H1 (cell line): ENCODE measurements at regions not wholly inside any gene's neighbourhood (a gene's known extent, or its start where the extent isn't known, plus 50 kb on each side); places are given as distances from the start of the nearest gene placed in this dataset.
"Not testable (repeated sequence)": the region's sequence is repeated elsewhere in the genome, so short reads cannot be mapped to it uniquely, and the experiment has no call there.

ENCODE experiments used
- CTCF ChIA-PET: fragments of 300-600 bp; sonication (Branson Sonifier 250); formaldehyde crosslinking; loops from one replicate; lab custom pipeline; 2021; ENCODE audit not compliant: partially characterized antibody; lab: Charles Lee
- POLR2A ChIA-PET: fragments of 300-600 bp; sonication (Branson Sonifier 250); formaldehyde crosslinking; loops from one replicate; lab custom pipeline; 2021; ENCODE audit warnings: inconsistent platforms; ENCODE audit not compliant: partially characterized antibody; lab: Charles Lee
- DNase-seq, 2 experiments: peaks; one replicate each; pipeline versions ENCODE4 v3.0.0 to v3.0.0-alpha.2; 2010 to 2022; ENCODE audit warnings: low spot score in 2 of 2, low read depth in 1 of 2, mixed read lengths in 1 of 2
- FAIRE-seq: peaks from 2 replicates; lab custom pipeline; 2011; peaks lifted over from hg19 to GRCh38; lab: Jason Lieb, UNC
- H2AFZ ChIP-seq: 2 replicates; pipeline ENCODE4 v1.8.1; 2012; ENCODE audit warnings: low read length, inconsistent platforms
- H2AK5ac ChIP-seq: 2 replicates; pipeline ENCODE4 v1.6.1; 2013; ENCODE audit warnings: low read depth, low read length
- H2BK120ac ChIP-seq: replicated peaks from 2 replicates; pipeline ENCODE3; 2013; ENCODE audit warnings: low read depth, low read length, inconsistent platforms
- H2BK12ac ChIP-seq: 2 replicates; pipeline ENCODE4 v1.6.1; 2013; ENCODE audit warnings: low read depth, low read length
- H2BK15ac ChIP-seq: 2 replicates; pipeline ENCODE4 v1.6.1; 2013; ENCODE audit warnings: low read length
- H2BK20ac ChIP-seq: 2 replicates; pipeline ENCODE4 v1.6.1; 2013; ENCODE audit warnings: low read length
- H2BK5ac ChIP-seq: 2 replicates; pipeline ENCODE4 v1.6.1; 2013; ENCODE audit warnings: low read depth, low read length
- H3K14ac ChIP-seq: 2 replicates; pipeline ENCODE4 v1.6.1; 2013; ENCODE audit warnings: inconsistent platforms; ENCODE audit not compliant: insufficient read length
- H3K18ac ChIP-seq: 2 replicates; pipeline ENCODE4 v1.6.1; 2013; ENCODE audit warnings: low read length; ENCODE audit errors: extremely low read depth
- H3K23ac ChIP-seq: 2 replicates; pipeline ENCODE4 v1.6.1; 2013; ENCODE audit warnings: inconsistent platforms; ENCODE audit not compliant: insufficient read length
- H3K23me2 ChIP-seq: 2 replicates; pipeline ENCODE4 v1.6.1; 2013; ENCODE audit warnings: low read depth, low read length
- H3K27ac ChIP-seq: 2 replicates; pipeline ENCODE4 v1.6.1; 2011; ENCODE audit warnings: low read depth, low read length, inconsistent platforms
- H3K27me3 ChIP-seq, 4 experiments: replicated peaks in 1 of 4; 1 replicate in 1 of 4; 2 replicates in 3 of 4; pipeline versions ENCODE4 v1.6.1 to v1.8.1; 2011 to 2013; ENCODE audit warnings: low read length in 3 of 4, mild to moderate bottlenecking in 3 of 4, inconsistent platforms in 2 of 4, mixed read lengths in 2 of 4, moderate library complexity in 1 of 4; ENCODE audit not compliant: control insufficient read depth in 3 of 4, insufficient read depth in 3 of 4; ENCODE audit errors: extremely low read depth in 1 of 4
- H3K36me3 ChIP-seq, 4 experiments: 2 replicates each; pipeline versions ENCODE4 v1.6.1 to v1.8.1; 2011 to 2013; ENCODE audit warnings: mild to moderate bottlenecking in 4 of 4, low read length in 3 of 4, moderate library complexity in 2 of 4, control low read depth in 1 of 4, inconsistent platforms in 1 of 4; ENCODE audit not compliant: insufficient read depth in 4 of 4, control insufficient read depth in 2 of 4
- H3K4ac ChIP-seq: replicated peaks from 2 replicates; pipeline ENCODE3; 2013; ENCODE audit warnings: low read length, low read depth, mixed read lengths, inconsistent platforms; ENCODE audit not compliant: insufficient read length
- H3K4me1 ChIP-seq, 4 experiments: replicated peaks in 1 of 4; 1 replicate in 1 of 4; 2 replicates in 3 of 4; pipeline versions ENCODE4 v1.6.1 to v1.8.1; 2011 to 2013; ENCODE audit warnings: low read length in 3 of 4, inconsistent platforms in 2 of 4, mixed read lengths in 1 of 4; ENCODE audit not compliant: insufficient read depth in 4 of 4, control insufficient read depth in 3 of 4
- H3K4me2 ChIP-seq, 2 experiments: 2 replicates each; pipeline versions ENCODE4 v1.6.1 to v1.8.1; 2011 to 2013; ENCODE audit warnings: low read depth in 2 of 2, low read length in 2 of 2, control low read depth in 1 of 2, inconsistent platforms in 1 of 2, mild to moderate bottlenecking in 1 of 2; ENCODE audit not compliant: insufficient read depth in 1 of 2
- H3K4me3 ChIP-seq, 4 experiments: fragments of 200-600, 300-600 bp in 1 of 4; sonication (generic), shearing (Covaris generic), sonication (Bioruptor Twin) in 1 of 4; 2 replicates each; pipeline versions ENCODE4 v1.5.1 to v1.8.1; 2011 to 2016; ENCODE audit warnings: low read length in 4 of 4, low read depth in 3 of 4, control low read depth in 2 of 4, inconsistent platforms in 2 of 4, mild to moderate bottlenecking in 2 of 4, mixed read lengths in 1 of 4, moderate library complexity in 1 of 4; ENCODE audit not compliant: insufficient read depth in 2 of 4; ENCODE audit errors: extremely low read depth in 1 of 4
- H3K56ac ChIP-seq: replicated peaks from 2 replicates; pipeline ENCODE3; 2013; ENCODE audit warnings: low read depth, mild to moderate bottlenecking, mixed read lengths, low read length, inconsistent platforms; ENCODE audit not compliant: insufficient read length
- H3K79me1 ChIP-seq: 2 replicates; pipeline ENCODE4 v1.6.1; 2013; ENCODE audit warnings: low read depth, low read length, control low read depth
- H3K79me2 ChIP-seq, 2 experiments: 2 replicates each; pipeline versions ENCODE4 v1.6.1 to v1.8.1; 2012 to 2013; ENCODE audit warnings: low read length in 2 of 2, mild to moderate bottlenecking in 2 of 2, inconsistent platforms in 1 of 2; ENCODE audit not compliant: insufficient read depth in 2 of 2, control insufficient read depth in 1 of 2
- H3K9ac ChIP-seq, 4 experiments: replicated peaks in 1 of 4; 1 replicate in 1 of 4; 2 replicates in 3 of 4; pipeline versions ENCODE4 v1.6.1 to v1.8.1; 2011 to 2013; ENCODE audit warnings: low read depth in 3 of 4, low read length in 3 of 4, control low read depth in 2 of 4, mild to moderate bottlenecking in 2 of 4, moderate library complexity in 2 of 4, inconsistent platforms in 1 of 4; ENCODE audit errors: extremely low read depth in 1 of 4
- H3K9me3 ChIP-seq, 2 experiments: 2 replicates each; pipeline versions ENCODE4 v1.6.1 to v1.8.1; 2012 to 2013; ENCODE audit warnings: mild to moderate bottlenecking in 2 of 2, moderate library complexity in 2 of 2, control low read depth in 1 of 2, inconsistent platforms in 1 of 2, low read depth in 1 of 2, low read length in 1 of 2, mixed read lengths in 1 of 2; ENCODE audit not compliant: insufficient read depth in 2 of 2
- H4K20me1 ChIP-seq, 2 experiments: replicated peaks in 1 of 2; 2 replicates each; pipeline versions ENCODE3 to v1.8.1; 2011 to 2013; ENCODE audit warnings: inconsistent platforms in 2 of 2, low read length in 2 of 2, mild to moderate bottlenecking in 1 of 2; ENCODE audit not compliant: insufficient read depth in 2 of 2, control insufficient read depth in 1 of 2
- H4K5ac ChIP-seq: 2 replicates; pipeline ENCODE4 v1.6.1; 2013; ENCODE audit warnings: low read length, low read depth, mixed read lengths, inconsistent platforms; ENCODE audit not compliant: insufficient read length
- H4K8ac ChIP-seq: 2 replicates; pipeline ENCODE4 v1.8.0; 2013; ENCODE audit warnings: mild to moderate bottlenecking, moderate library complexity, low read length, inconsistent platforms; ENCODE audit not compliant: insufficient read depth; ENCODE audit errors: extremely low read depth
- H4K91ac ChIP-seq: replicated peaks from 2 replicates; pipeline ENCODE3; 2013; ENCODE audit warnings: low read length, mixed read lengths, inconsistent platforms; ENCODE audit not compliant: insufficient read length
- WGBS, 2 experiments: shearing (Covaris generic) in 1 of 2; methylation state at CpG; one replicate each; pipeline versions ENCODE4 v1.1.6 to v1.1.7; 2013 to 2015; ENCODE audit warnings: low lambda C conversion rate in 2 of 2, mixed read lengths in 2 of 2, inconsistent platforms in 1 of 2, low coverage in 1 of 2, missing lambda C conversion rate in 1 of 2; ENCODE audit not compliant: insufficient replicate concordance in 2 of 2, insufficient coverage in 1 of 2, insufficient read length in 1 of 2; ENCODE audit errors: extremely low coverage in 1 of 2, missing lambda C conversion rate in 1 of 2; 5-methylcytosine and 5-hydroxymethylcytosine counted together

DNA sequence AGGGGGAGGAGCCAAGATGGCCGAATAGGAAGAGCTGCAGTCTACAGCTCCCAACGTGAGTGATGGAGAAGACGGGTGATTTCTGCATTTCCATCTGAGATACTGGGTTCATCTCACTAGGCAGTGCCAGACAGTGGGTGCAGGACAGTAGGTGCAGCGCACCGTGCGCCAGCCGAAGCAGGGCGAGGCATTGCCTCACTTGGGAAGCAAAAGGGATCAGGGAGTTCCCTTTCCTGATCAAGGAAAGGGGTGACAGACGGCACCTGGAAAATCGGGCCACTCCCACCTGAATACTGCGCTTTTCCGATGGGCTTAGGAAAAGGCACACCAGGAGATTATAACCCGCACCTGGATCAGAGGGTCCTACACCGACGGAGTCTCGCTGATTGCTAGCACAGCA, 121.1 kb upstream of the SESTD1 start:
- H2AFZ ChIP-seq, H3K36me3 ChIP-seq, H3K4me1 ChIP-seq, H3K27ac ChIP-seq, POLR2A ChIA-PET, H3K79me2 ChIP-seq, H3K9me3 ChIP-seq, H2BK12ac ChIP-seq, H3K4me2 ChIP-seq, DNase-seq, H3K23ac ChIP-seq, H2BK120ac ChIP-seq, H2BK5ac ChIP-seq, H4K8ac ChIP-seq, H4K20me1 ChIP-seq, H4K5ac ChIP-seq, H3K18ac ChIP-seq, H3K4me3 ChIP-seq, H3K4ac ChIP-seq, H3K56ac ChIP-seq, H2AK5ac ChIP-seq, H4K91ac ChIP-seq, H2BK15ac ChIP-seq, H2BK20ac ChIP-seq, H3K9ac ChIP-seq, H3K27me3 ChIP-seq, FAIRE-seq, H3K14ac ChIP-seq, H3K23me2 ChIP-seq, H3K79me1 ChIP-seq: not testable (repeated sequence)
- CTCF ChIA-PET: interaction anchor here (0.9 kb wide), 1 partner anchor 25 kb away, joined by 4 read pairs; no protein-coding TSS in a partner anchor
- 93% methylated on average over 16 of the region's 16 CpGs; no CpG with 5 or more reads in 1 of the 2 experiments for WGBS, 2 experiments
